ENCODE measurements at regions not wholly inside any gene's neighbourhood (a gene's known extent, or its start where the extent isn't known, plus 50 kb on each side); places are given as distances from the start of the nearest gene placed in this dataset.
"Not testable (repeated sequence)": the region's sequence is repeated elsewhere in the genome, so short reads cannot be mapped to it uniquely, and the experiment has no call there.

DNA sequence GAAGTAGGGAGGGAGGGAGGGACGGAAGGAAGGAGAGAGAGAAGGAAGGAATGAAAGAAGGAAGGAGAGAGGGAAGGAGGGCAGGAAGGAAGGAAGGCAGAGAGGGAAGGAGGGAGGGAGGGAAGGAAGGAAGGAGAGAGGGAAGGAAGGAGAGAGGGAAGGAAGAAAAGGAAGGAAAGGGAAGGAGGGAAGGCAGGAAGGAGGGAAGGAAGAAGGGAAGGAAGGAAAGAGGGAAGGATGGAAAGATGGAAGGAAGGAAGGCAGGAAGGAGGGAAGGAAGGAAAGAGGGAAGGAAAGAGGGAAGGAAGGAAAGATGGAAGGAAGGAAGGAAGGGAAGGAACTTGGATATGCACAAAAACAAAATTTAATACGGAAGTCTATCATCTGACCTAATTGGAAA, 844.5 kb upstream of the DEFB115 start:
- WGBS, 2 donors: 44 to 47% methylated on average over 2 of the region's 2 CpGs
- TF ChIP-seq, protein P1, sequence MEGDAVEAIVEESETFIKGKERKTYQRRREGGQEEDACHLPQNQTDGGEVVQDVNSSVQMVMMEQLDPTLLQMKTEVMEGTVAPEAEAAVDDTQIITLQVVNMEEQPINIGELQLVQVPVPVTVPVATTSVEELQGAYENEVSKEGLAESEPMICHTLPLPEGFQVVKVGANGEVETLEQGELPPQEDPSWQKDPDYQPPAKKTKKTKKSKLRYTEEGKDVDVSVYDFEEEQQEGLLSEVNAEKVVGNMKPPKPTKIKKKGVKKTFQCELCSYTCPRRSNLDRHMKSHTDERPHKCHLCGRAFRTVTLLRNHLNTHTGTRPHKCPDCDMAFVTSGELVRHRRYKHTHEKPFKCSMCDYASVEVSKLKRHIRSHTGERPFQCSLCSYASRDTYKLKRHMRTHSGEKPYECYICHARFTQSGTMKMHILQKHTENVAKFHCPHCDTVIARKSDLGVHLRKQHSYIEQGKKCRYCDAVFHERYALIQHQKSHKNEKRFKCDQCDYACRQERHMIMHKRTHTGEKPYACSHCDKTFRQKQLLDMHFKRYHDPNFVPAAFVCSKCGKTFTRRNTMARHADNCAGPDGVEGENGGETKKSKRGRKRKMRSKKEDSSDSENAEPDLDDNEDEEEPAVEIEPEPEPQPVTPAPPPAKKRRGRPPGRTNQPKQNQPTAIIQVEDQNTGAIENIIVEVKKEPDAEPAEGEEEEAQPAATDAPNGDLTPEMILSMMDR (IDR thresholded peaks at IDR 0.05): no peak
- no peak for TF ChIP-seq POLR2A (IDR thresholded peaks at IDR 0.05)
- H3K4me3 ChIP-seq: no peak overlapping the region
- no peak for DNase-seq
- no peak overlapping the region for H3K27ac ChIP-seq
- H3K9me3 ChIP-seq: peaks cover 0 to 28% (median 11%) of the 10 kb centered on the region in 3 donors
- peaks cover 0 to 5% (median 0%) of the 10 kb centered on the region in 3 donors for H3K36me3 ChIP-seq
- no peaks in the 10 kb centered on the region for H3K4me1 ChIP-seq
- intact Hi-C loops (cut with DNase I): no loop called here
- H3K27me3 ChIP-seq: no peaks in the 10 kb centered on the region

DNA sequence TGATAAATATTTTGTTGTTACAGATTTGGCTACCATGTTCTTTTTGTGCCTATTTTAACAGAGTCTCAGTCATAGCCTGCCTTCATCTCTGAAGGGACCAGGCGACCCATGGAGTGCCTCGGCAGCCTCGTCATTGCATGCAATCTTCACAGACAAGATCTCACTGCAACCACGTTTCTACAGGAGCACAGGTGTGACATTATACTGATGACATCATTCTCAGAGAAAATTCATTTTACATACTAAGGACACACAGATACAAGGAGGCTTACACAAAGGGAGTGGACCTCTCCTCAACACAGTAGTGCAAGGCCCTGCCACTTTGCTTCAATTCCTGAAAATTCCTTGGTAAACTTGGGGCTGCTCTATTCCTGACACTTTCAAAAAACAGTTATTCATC, 840.1 kb upstream of the DEFB115 start:
- H3K4me3 ChIP-seq; intact Hi-C loops (cut with DNase I); H3K27me3 ChIP-seq; H3K27ac ChIP-seq; H3K4me1 ChIP-seq; H3K9me3 ChIP-seq; DNase-seq; H3K36me3 ChIP-seq: not testable (repeated sequence)
- 62 to 63% methylated on average over 4 of the region's 4 CpGs for WGBS, 2 donors

DNA sequence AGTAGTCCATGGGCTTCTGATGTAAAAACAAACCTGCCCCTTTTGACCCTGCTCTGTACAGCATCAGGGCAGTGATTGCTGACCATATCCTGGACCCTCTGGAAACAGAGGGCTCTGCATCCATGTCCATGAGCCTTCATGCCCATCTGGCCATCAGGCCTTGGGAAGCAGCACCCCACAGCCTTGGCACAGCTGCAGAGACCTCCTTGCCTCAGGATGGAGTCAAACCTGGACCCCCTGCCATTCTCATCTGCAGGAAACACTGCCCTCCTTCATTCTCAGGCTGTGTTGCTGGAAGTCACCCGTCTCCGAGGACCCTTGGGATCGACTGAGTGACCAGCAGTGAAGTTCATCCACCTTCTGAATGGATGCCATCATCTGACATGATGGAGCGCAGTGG, 839.1 kb upstream of the DEFB115 start:
- intact Hi-C loops (cut with DNase I); H3K27me3 ChIP-seq; H3K4me1 ChIP-seq; H3K27ac ChIP-seq; H3K4me3 ChIP-seq; H3K9me3 ChIP-seq; DNase-seq; H3K36me3 ChIP-seq: not testable (repeated sequence)
- WGBS, 2 donors: 65 to 85% methylated on average over 4 of the region's 4 CpGs

DNA sequence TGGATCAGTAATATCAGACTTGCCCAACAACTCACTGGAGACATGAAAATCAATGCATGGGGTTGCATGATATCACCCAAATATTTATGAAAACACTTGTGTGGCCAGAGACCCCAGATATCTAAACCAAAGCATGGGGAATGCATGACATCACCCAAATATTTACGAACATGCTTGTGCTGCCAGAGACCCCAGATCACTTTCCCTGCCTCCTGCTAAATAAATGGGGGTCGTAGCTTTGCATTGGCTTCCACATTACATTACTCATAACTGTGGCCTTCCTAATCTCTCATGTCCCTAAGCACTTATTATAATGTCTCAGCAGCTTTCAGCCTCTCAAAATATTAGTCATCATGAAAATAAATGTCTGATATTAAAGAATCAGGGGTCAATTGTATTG, 838.0 kb upstream of the DEFB115 start:
- Histone ChIP-seq H3K9me3 (no peaks in the 10 kb centered on the region), H3K4me3 (no peak overlapping the region), H3K27me3 (no peaks in the 10 kb centered on the region), H3K4me1 (no peaks in the 10 kb centered on the region), H3K27ac (no peak overlapping the region), H3K36me3 (peaks cover 0 to 5% (median 0%) of the 10 kb centered on the region in 3 donors)
- 66 to 68% methylated on average over 2 of the region's 2 CpGs for WGBS, 2 donors
- TF ChIP-seq POLR2A (IDR thresholded peaks at IDR 0.05): no peak
- TF ChIP-seq, protein P1 (IDR thresholded peaks at IDR 0.05): no peak
- intact Hi-C loops (cut with DNase I): no loop called here
- no peak for DNase-seq

DNA sequence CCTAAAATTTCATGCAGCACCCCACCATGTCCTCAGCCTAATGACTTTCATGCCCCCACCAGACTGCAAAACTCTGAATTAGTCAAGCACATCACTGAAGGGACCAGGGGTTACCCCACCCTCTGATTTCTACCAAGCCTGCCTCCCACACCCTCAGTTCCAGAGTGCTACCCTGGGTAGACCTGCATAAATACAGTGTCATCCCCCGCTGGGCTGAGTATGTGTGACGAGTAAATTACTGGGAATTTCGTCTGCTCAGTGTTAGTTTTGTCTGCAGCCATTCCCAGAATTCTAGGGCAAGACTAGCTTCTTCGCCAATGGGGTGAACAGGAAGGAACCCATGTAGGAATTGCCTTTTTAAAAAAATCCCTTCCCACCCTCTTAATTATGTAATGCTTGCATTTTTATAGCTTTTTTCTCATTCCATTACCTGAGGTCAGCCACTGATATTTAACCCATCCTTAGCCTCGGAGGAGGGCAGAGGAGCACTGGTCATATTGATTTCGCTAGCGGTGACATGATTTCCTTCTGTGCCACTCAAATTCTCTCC, 837.5 kb upstream of the DEFB115 start:
- H3K4me1 ChIP-seq; intact Hi-C loops (cut with DNase I); H3K4me3 ChIP-seq; H3K27ac ChIP-seq; H3K9me3 ChIP-seq; H3K36me3 ChIP-seq; DNase-seq; H3K27me3 ChIP-seq: not testable (repeated sequence)
- 62 to 69% methylated on average over 7 of the region's 7 CpGs for WGBS, 2 donors

Small RNA genes lying in the stretch of these regions (small RNA-seq; reads per million reads assigned to genes)
- gene CFTRP3 (0 reads per million in 4 donors), gene MLLT10P1 (0 reads per million in 4 donors), gene RF00019 (0 reads per million in 4 donors)
